HCT116 (cell line): ENCODE measurements at regions not wholly inside any gene's neighbourhood (a gene's known extent, or its start where the extent isn't known, plus 50 kb on each side); places are given as distances from the start of the nearest gene placed in this dataset.

Experiments used
- ATAC-seq: fragments of 200-7000 bp; cut with Tn5 transposase; 2 replicates; pipeline ENCODE4 v1.9.1; 2020; ENCODE audit warnings: mild to moderate bottlenecking, moderate library complexity
- BruUV-seq: library from RNA; stranded (reverse); fragments of 400-500 nt; replicated peaks from 2 replicates; lab custom pipeline; 2021; lab: Mats Ljungman, UMichigan
- CTCF ChIA-PET: fragments of 300-600 bp; sonication (Branson Sonifier 250); formaldehyde crosslinking; loops from one replicate; lab custom pipeline; 2021; ENCODE audit warnings: antibody characterized with exemption; lab: Charles Lee
- POLR2A ChIA-PET: fragments of 300-600, 350-600 bp; sonication (Branson Sonifier 250); formaldehyde crosslinking; loops from one replicate; lab custom pipeline; 2021; ENCODE audit warnings: antibody characterized with exemption; lab: Charles Lee
- RAD21 ChIA-PET, 2 experiments: fragments of 300-600 bp; sonication (Branson Sonifier 250); formaldehyde crosslinking; loops; one replicate each; lab custom pipeline; 2023; ENCODE audit warnings: low total read pairs in 2 of 2; ENCODE audit not compliant: uncharacterized antibody in 2 of 2, unreplicated experiment in 2 of 2, low non-redundant PET in 1 of 2; lab: Charles Lee
- DNase-seq: peaks from one replicate; pipeline ENCODE4 v3.0.0-alpha.2; 2010; ENCODE audit warnings: low read depth, low spot score
- H2AFZ ChIP-seq: fragments of 200-600 bp; shearing (Covaris generic), sonication (generic); 2 replicates; pipeline ENCODE4 v1.6.1; 2017; ENCODE audit warnings: low read depth, mixed run types, mixed read lengths, antibody characterized with exemption, low read length; ENCODE audit not compliant: poor library complexity, severe bottlenecking
- H3K27ac ChIP-seq: 2 replicates; pipeline ENCODE4 v1.5.1; 2012; ENCODE audit warnings: low read depth, low read length
- H3K27me3 ChIP-seq: fragments of 200-600 bp; sonication (generic); 2 replicates; pipeline ENCODE4 v1.6.1; 2016; ENCODE audit warnings: mixed run types, low read length, mixed read lengths; ENCODE audit not compliant: insufficient read depth
- H3K36me3 ChIP-seq, 2 experiments: fragments of 200-500 bp in 1 of 2; fragments of 200-600 bp in 1 of 2; sonication (Bioruptor generic) in 1 of 2; sonication (generic) in 1 of 2; 2 replicates each; pipeline versions ENCODE4 v1.5.1 to v1.6.1; 2014 to 2016; ENCODE audit warnings: low read length in 2 of 2, inconsistent platforms in 1 of 2, mixed read lengths in 1 of 2, mixed run types in 1 of 2; ENCODE audit not compliant: insufficient read depth in 2 of 2, control insufficient read depth in 1 of 2
- H3K4me1 ChIP-seq, 2 experiments: fragments of 200-600 bp in 1 of 2; sonication (generic) in 1 of 2; 2 replicates each; pipeline versions ENCODE4 v1.5.1 to v1.6.1; 2012 to 2017; ENCODE audit warnings: low read length in 2 of 2, inconsistent platforms in 1 of 2, mild to moderate bottlenecking in 1 of 2, mixed read lengths in 1 of 2, mixed run types in 1 of 2, moderate library complexity in 1 of 2; ENCODE audit not compliant: insufficient read depth in 2 of 2, control insufficient read depth in 1 of 2
- H3K4me2 ChIP-seq: fragments of 200-600 bp; sonication (generic); 2 replicates; pipeline ENCODE4 v1.6.1; 2017; ENCODE audit warnings: mixed run types, low read length, mixed read lengths
- H3K4me3 ChIP-seq, 2 experiments: fragments of 200-600 bp in 1 of 2; sonication (generic) in 1 of 2; replicated peaks in 1 of 2; 2 replicates each; pipeline ENCODE4 v1.5.1; 2011 to 2016; ENCODE audit warnings: low read length in 2 of 2, control low read depth in 1 of 2, low read depth in 1 of 2, mild to moderate bottlenecking in 1 of 2, mixed read lengths in 1 of 2, mixed run types in 1 of 2
- H3K79me2 ChIP-seq: fragments of 200-600 bp; sonication (generic); 2 replicates; pipeline ENCODE4 v1.6.1; 2017; ENCODE audit warnings: mild to moderate bottlenecking, mixed run types, low read length, moderate library complexity, mixed read lengths; ENCODE audit not compliant: insufficient read depth
- H3K9ac ChIP-seq: fragments of 200-600 bp; sonication (generic); 2 replicates; pipeline ENCODE4 v1.6.1; 2016; ENCODE audit warnings: low read length, mixed read lengths
- H3K9me2 ChIP-seq: fragments of 200-600 bp; sonication (generic), shearing (Covaris generic); 2 replicates; pipeline ENCODE4 v1.6.1; 2017; ENCODE audit warnings: mixed run types, mild to moderate bottlenecking, moderate library complexity; ENCODE audit not compliant: insufficient read depth
- H3K9me3 ChIP-seq, 2 experiments: fragments of 200-500 bp in 1 of 2; fragments of 200-600 bp in 1 of 2; sonication (Bioruptor generic) in 1 of 2; sonication (generic) in 1 of 2; 2 replicates each; pipeline ENCODE4 v1.6.1; 2014 to 2017; ENCODE audit warnings: low read length in 2 of 2, mixed read lengths in 2 of 2, inconsistent platforms in 1 of 2, low read depth in 1 of 2, mild to moderate bottlenecking in 1 of 2, mixed run types in 1 of 2, moderate library complexity in 1 of 2; ENCODE audit not compliant: control insufficient read depth in 1 of 2, insufficient read depth in 1 of 2
- H4K20me1 ChIP-seq: fragments of 200-600 bp; sonication (generic), shearing (Covaris generic); 2 replicates; pipeline ENCODE4 v1.6.1; 2017; ENCODE audit warnings: mixed run types, mild to moderate bottlenecking, moderate library complexity; ENCODE audit not compliant: insufficient read depth
- EZH2 ChIP-seq: fragments of 200-600 bp; sonication (generic); IDR thresholded peaks from 2 replicates; pipeline ENCODE4 v1.6.1; 2017; ENCODE audit warnings: antibody characterized with exemption, mixed run types
- POLR2AphosphoS5 ChIP-seq: IDR thresholded peaks from 2 replicates; pipeline ENCODE4 v1.6.1; 2011; ENCODE audit warnings: mild to moderate bottlenecking, low read depth, low read length, moderate library complexity
- ZFX ChIP-seq: fragments of 450-650 bp; IDR thresholded peaks from 2 replicates; pipeline ENCODE4 v1.6.1; 2017
- ZNF274 ChIP-seq: fragments of 200-500 bp; sonication (Bioruptor generic); IDR thresholded peaks from 2 replicates; pipeline ENCODE4 v1.6.1; 2014; ENCODE audit warnings: mild to moderate bottlenecking, low read depth, low read length, inconsistent platforms
- intact Hi-C: fragments of 100-400 bp; cut with micrococcal nuclease; formaldehyde crosslinking; loops from 2 replicates; pipeline ENCODE4 v1.10.0; 2022
- TF ChIP-seq, protein P1 (sequence below): IDR thresholded peaks from 2 replicates; pipeline ENCODE4 v1.6.1; 2011; ENCODE audit warnings: mild to moderate bottlenecking, low read length, moderate library complexity; ENCODE audit not compliant: insufficient replicate concordance; ENCODE audit errors: extremely low read depth
- TF ChIP-seq, protein P2 (sequence below), 3 experiments: fragments of 200-600 bp in 1 of 3; sonication (generic) in 1 of 3; IDR thresholded peaks in 2 of 3; conservative IDR thresholded peaks in 1 of 3; 2 replicates each; pipeline ENCODE4 v1.5.1; 2012 to 2017; ENCODE audit warnings: low read depth in 2 of 3, low read length in 2 of 3, antibody characterized with exemption in 1 of 3, borderline replicate concordance in 1 of 3, control low read depth in 1 of 3, mild to moderate bottlenecking in 1 of 3, mixed read lengths in 1 of 3, mixed run types in 1 of 3, moderate library complexity in 1 of 3; ENCODE audit not compliant: insufficient read depth in 1 of 3

DNA sequence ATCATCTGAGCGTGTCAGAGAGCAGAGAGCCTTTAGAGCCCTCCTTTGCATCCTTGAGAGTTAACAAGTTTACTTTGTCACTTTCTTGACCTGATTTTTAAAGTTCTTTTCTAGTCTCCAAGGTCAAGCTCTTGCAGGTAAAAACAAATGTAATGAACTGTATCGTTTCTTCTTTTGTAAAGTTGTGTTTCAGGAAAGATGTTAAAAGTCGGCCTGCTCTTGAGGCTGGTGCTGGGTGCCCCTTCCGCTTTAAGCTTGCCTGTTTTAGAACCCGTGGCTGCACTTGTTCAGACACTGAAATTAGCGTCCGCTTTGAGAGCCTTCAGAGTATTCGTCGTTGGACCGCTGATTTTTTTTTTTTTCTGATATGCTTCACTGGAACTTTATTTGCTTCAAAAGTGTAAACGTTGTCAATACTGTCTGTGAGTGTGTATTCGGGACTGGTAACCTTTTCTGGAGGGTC is 52.6 kb upstream of the ULK4 start:
- H2AFZ ChIP-seq, result no peak overlapping the region
- H3K4me3 ChIP-seq, result peak overlapping the region; percentile 65 to 81
- no peaks in the 10 kb centered on the region for H3K9me3 ChIP-seq
- H3K27ac ChIP-seq, result peak overlapping the region; percentile 77; the same call in 1 of the 2 replicates
- peak overlapping the region; percentile 85 for H3K9ac ChIP-seq
- H3K27me3 ChIP-seq, result no peaks in the 10 kb centered on the region
- H3K9me2 ChIP-seq, result no peaks in the 10 kb centered on the region
- H3K4me1 ChIP-seq, result peaks cover 16 to 31% of the 10 kb centered on the region in 2 experiments
- peak overlapping the region; percentile 94 for H3K4me2 ChIP-seq
- no peaks in the 10 kb centered on the region for H4K20me1 ChIP-seq
- intact Hi-C loops, result loop anchor here (5.0 kb wide), 1 partner anchor 68 kb away; no protein-coding TSS in a partner anchor
- ATAC-seq, result no peak
- no peak for DNase-seq
- ChIA-PET POLR2A (no interaction called here), CTCF (no interaction called here), RAD21 (interaction anchor here in 1 of 2 experiments (1.1 kb wide), 1 partner anchor 85 kb away, joined by 3 read pairs; no protein-coding TSS in a partner anchor)
- H3K36me3 ChIP-seq, result no peaks in the 10 kb centered on the region
- TF ChIP-seq ZFX, result no peak
- no peak for TF ChIP-seq ZNF274
- no peak for TF ChIP-seq POLR2AphosphoS5
- no peak for TF ChIP-seq EZH2
- TF ChIP-seq, protein P1, sequence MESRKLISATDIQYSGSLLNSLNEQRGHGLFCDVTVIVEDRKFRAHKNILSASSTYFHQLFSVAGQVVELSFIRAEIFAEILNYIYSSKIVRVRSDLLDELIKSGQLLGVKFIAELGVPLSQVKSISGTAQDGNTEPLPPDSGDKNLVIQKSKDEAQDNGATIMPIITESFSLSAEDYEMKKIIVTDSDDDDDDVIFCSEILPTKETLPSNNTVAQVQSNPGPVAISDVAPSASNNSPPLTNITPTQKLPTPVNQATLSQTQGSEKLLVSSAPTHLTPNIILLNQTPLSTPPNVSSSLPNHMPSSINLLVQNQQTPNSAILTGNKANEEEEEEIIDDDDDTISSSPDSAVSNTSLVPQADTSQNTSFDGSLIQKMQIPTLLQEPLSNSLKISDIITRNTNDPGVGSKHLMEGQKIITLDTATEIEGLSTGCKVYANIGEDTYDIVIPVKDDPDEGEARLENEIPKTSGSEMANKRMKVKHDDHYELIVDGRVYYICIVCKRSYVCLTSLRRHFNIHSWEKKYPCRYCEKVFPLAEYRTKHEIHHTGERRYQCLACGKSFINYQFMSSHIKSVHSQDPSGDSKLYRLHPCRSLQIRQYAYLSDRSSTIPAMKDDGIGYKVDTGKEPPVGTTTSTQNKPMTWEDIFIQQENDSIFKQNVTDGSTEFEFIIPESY, result no peak
- TF ChIP-seq, protein P2, sequence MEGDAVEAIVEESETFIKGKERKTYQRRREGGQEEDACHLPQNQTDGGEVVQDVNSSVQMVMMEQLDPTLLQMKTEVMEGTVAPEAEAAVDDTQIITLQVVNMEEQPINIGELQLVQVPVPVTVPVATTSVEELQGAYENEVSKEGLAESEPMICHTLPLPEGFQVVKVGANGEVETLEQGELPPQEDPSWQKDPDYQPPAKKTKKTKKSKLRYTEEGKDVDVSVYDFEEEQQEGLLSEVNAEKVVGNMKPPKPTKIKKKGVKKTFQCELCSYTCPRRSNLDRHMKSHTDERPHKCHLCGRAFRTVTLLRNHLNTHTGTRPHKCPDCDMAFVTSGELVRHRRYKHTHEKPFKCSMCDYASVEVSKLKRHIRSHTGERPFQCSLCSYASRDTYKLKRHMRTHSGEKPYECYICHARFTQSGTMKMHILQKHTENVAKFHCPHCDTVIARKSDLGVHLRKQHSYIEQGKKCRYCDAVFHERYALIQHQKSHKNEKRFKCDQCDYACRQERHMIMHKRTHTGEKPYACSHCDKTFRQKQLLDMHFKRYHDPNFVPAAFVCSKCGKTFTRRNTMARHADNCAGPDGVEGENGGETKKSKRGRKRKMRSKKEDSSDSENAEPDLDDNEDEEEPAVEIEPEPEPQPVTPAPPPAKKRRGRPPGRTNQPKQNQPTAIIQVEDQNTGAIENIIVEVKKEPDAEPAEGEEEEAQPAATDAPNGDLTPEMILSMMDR (IDR thresholded peaks at IDR 0.05 in 2 of 3, conservative IDR thresholded peaks at IDR 0.05 in 1 of 3; ENCODE audit: borderline replicate concordance in 1 of 3, insufficient read depth in 1 of 3, low read depth in 2 of 3, low read length in 2 of 3), result no peak
- H3K79me2 ChIP-seq, result peaks cover 55% of the 10 kb centered on the region
- BruUV-seq, result no TSS peak
